Fibroblast of lung (primary cell): ENCODE measurements at regions not wholly inside any gene's neighbourhood (a gene's known extent, or its start where the extent isn't known, plus 50 kb on each side); places are given as distances from the start of the nearest gene placed in this dataset.

Source experiments
- EZH2 ChIP-seq: IDR thresholded peaks from 2 replicates; pipeline ENCODE4 v1.5.1; 2012; ENCODE audit warnings: low read length, control low read depth, mild to moderate bottlenecking; ENCODE audit errors: missing control alignments
- TF ChIP-seq, protein P1 (sequence below), 2 donors: IDR thresholded peaks in 1 of 2; conservative IDR thresholded peaks in 1 of 2; 1 replicate in 1 of 2; 2 replicates in 1 of 2; pipeline ENCODE4 v1.5.1; 2011 to 2012; ENCODE audit warnings: low read length in 2 of 2, control low read depth in 1 of 2, inconsistent platforms in 1 of 2, low read depth in 1 of 2, mild to moderate bottlenecking in 1 of 2

DNA sequence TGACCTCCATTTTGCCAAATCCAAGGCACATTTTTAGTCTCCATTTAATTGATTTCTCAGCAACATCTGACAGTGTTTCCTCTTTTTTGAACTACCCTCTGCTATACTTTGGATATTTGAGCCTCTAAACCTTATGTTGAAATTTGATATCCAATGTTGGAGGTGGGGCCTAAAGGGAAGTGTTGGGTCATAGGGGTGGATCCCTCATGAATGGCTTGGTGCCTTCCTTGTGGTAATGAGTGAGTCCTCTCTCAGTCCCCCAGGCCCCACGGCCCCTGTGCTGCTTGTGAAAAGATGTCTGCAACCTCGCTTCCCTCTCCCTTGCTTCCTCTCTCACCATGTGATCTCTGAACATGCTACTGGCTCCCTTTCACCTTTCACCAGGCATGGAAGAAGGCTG, 96.8 kb upstream of the DGKB start:
- TF ChIP-seq, protein P1, sequence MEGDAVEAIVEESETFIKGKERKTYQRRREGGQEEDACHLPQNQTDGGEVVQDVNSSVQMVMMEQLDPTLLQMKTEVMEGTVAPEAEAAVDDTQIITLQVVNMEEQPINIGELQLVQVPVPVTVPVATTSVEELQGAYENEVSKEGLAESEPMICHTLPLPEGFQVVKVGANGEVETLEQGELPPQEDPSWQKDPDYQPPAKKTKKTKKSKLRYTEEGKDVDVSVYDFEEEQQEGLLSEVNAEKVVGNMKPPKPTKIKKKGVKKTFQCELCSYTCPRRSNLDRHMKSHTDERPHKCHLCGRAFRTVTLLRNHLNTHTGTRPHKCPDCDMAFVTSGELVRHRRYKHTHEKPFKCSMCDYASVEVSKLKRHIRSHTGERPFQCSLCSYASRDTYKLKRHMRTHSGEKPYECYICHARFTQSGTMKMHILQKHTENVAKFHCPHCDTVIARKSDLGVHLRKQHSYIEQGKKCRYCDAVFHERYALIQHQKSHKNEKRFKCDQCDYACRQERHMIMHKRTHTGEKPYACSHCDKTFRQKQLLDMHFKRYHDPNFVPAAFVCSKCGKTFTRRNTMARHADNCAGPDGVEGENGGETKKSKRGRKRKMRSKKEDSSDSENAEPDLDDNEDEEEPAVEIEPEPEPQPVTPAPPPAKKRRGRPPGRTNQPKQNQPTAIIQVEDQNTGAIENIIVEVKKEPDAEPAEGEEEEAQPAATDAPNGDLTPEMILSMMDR (conservative IDR thresholded peaks at IDR 0.05 in 1 of 2, IDR thresholded peaks at IDR 0.05 in 1 of 2; ENCODE audit: low read depth in 1 of 2, low read length in 2 of 2): no peak
- TF ChIP-seq EZH2: no peak
